ENCODE measurements at regions not wholly inside any gene's neighbourhood (a gene's known extent, or its start where the extent isn't known, plus 50 kb on each side); places are given as distances from the start of the nearest gene placed in this dataset.

DNA sequence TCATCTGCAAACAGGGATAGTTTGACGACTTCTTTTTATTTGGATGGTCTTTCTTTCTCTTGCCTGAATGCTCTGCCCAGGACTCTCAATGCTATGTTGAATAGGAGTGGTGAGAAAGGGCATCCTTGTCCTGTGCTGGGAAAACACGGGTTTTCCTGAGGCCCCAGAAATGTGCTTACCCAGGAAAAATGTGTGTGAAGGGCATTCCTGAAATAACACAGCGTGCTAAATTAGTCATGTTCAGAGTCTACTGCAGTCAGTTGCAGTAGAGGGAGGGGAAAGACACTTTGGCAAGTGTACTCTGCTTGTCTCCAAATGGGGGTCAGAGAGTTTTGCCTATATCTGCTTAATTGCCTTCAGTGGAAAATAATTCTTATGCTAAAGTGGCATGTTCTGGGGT is 153.9 kb downstream of the CCNG2 start:
- TF ChIP-seq, protein P1, sequence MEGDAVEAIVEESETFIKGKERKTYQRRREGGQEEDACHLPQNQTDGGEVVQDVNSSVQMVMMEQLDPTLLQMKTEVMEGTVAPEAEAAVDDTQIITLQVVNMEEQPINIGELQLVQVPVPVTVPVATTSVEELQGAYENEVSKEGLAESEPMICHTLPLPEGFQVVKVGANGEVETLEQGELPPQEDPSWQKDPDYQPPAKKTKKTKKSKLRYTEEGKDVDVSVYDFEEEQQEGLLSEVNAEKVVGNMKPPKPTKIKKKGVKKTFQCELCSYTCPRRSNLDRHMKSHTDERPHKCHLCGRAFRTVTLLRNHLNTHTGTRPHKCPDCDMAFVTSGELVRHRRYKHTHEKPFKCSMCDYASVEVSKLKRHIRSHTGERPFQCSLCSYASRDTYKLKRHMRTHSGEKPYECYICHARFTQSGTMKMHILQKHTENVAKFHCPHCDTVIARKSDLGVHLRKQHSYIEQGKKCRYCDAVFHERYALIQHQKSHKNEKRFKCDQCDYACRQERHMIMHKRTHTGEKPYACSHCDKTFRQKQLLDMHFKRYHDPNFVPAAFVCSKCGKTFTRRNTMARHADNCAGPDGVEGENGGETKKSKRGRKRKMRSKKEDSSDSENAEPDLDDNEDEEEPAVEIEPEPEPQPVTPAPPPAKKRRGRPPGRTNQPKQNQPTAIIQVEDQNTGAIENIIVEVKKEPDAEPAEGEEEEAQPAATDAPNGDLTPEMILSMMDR (IDR thresholded peaks at IDR 0.05) = no peak

DNA sequence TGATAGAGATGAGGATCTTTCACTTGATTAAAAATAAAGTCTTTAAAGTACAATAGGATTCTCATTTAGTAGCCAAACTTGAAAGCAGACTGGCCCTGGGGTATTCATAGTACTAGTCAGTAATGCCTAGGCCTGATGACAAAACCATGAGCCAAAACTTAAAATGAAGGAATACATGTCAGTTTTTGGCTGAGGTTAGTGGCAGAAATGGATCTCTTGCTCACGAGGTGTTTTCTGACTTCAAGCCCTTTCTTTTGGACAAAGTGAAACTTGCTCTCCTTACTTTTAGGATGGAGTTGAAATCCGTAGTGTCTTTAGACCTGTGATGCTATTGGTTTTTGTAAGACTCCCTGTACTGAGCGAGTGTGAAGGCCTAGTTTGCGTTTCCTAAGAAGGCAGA is 157.7 kb downstream of the CCNG2 start:
- TF ChIP-seq, protein P1 (IDR thresholded peaks at IDR 0.05) = no peak

DNA sequence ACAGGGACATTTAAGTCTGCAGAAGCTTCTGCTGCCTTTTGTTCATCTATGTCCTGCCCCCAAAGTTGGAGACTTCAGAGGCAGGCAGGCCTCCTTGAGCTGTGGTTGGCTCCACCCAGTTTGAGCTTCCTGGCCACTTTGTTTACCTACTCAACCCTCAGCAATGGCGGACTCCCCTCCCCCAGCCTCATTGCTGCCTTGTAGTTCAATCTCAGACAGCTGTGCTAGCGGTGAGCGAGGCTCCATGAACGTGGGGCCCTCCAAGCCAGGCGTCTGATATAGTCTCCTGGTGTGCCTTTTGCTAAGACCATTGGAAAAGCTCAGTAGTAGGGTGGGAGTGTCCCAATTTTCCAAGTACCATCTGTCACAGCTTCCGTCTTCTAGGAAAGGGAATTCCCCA is 170.1 kb downstream of the CCNG2 start:
- TF ChIP-seq, protein P1 (IDR thresholded peaks at IDR 0.05) = no peak

DNA sequence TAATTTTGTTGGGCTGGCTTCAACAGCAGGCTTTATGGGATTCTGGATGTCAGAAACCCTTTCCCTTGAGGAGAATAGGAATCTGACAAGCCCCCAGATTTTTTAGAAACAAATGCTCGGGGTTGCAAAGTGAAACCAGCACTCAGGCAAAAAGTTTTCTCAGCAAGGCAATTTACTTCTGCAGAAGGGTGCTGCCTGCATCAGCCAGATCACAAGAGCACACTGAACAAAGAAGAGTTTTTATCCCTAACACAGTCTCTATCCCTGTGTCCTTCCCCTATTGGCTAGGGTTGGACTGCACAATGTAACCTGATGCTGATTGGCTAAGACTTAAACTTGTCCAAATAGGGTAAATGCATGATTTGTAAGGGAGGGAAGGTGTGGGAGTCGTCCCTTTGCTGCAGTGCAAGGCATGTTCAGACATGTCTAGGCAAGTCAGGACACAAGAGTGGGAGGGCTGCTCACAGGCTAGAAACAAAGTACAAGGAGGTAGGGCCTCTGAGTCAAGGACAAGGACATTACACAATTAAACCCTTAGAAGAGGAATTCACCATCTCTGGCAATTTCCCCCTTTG is 175.8 kb downstream of the CCNG2 start:
- TF ChIP-seq, protein P1 (IDR thresholded peaks at IDR 0.05) = no peak

DNA sequence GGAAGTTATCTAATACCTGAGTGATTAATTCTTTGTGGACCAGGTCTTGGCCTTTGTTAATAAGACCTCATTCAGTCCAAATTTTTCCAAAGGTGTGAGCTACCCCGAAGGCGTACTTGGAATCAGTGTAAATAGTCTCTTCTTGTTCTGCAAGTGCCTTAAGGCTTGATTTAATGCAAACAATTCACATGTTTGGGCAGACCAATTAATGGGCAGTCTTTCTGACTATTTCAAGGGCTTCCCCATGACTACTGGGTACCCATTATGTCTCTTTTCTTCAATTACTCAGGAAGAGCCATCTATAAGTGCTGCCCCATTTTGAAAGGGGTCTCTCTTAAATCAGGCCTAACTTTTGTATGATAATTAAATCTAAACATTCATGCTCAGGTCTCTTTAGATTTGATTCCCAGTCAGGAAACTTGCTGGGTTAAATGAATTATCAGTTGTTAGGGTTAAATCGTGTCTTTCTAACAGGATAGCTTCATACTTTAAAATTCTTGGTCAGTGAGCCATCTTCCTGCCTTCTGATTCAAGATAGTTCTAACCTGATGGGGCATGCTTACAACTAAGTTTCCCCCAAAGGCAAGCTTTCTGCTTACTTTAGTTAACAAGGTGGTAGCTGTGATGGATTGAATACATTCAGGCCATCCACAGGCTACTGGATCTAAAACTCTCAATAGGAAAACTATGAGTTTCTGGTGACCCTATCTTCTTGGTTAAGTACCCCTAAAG is 179.6 kb downstream of the CCNG2 start:
- TF ChIP-seq, protein P1 (IDR thresholded peaks at IDR 0.05) = no peak

DNA sequence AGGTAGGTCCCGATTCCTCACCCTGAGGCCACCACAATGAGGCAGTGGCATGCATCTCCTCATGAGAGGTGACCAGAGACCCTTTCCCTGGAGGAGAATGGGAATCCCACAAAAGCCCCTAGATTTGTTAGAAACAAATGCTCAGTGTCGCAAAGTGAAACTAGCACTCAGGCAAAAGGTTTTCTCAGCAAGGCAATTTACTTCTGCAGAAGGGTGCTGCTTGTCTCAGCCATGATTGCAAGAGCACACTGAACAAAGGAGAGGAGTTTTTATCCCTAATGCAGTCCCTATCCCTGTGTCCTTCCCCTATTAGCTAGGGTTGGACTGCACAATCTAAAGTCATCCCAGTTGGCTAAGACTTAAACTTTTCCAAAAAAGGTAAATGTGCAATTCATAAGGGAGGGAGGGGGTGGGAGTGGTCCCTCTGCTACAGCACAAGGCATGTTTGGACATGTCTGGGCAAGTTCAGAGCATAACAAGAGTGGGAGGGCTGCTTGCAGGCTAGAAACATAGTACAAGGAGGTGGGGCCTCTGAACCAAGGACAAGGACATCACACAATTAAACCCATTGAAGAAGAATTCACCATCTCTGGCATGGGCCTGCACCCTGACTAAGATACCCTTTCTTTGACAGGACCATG is 185.3 kb downstream of the CCNG2 start:
- TF ChIP-seq, protein P1 (IDR thresholded peaks at IDR 0.05) = no peak

DNA sequence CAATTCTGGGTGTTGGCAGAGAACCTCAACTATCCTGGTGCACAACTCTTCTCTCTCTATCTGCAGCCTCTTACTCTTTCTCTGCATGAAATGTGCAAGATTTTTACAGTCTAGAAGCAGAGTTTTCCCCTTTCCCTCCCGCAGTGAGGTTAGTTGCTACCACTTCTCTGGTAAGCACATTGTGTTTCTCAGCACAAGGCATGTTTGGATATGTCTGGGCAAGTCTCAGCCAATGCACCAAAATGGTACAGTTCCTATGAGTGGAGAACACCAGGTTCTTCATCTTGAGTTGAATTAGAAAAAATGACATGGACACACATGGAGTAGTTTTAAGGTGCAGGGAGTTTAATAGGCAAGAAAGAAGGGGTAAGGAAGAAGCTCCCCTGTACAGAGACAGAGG is 187.0 kb downstream of the CCNG2 start:
- TF ChIP-seq, protein P1 (IDR thresholded peaks at IDR 0.05) = no peak

All from LNCAP (cell line).